H1 (cell line): ENCODE measurements at regions not wholly inside any gene's neighbourhood (a gene's known extent, or its start where the extent isn't known, plus 50 kb on each side); places are given as distances from the start of the nearest gene placed in this dataset.

ENCODE experiments used
- CTCF ChIA-PET: fragments of 300-600 bp; sonication (Branson Sonifier 250); formaldehyde crosslinking; loops from one replicate; lab custom pipeline; 2021; ENCODE audit not compliant: partially characterized antibody; lab: Charles Lee
- POLR2A ChIA-PET: fragments of 300-600 bp; sonication (Branson Sonifier 250); formaldehyde crosslinking; loops from one replicate; lab custom pipeline; 2021; ENCODE audit warnings: inconsistent platforms; ENCODE audit not compliant: partially characterized antibody; lab: Charles Lee
- DNase-seq, 2 experiments: peaks; one replicate each; pipeline versions ENCODE4 v3.0.0 to v3.0.0-alpha.2; 2010 to 2022; ENCODE audit warnings: low spot score in 2 of 2, low read depth in 1 of 2, mixed read lengths in 1 of 2
- FAIRE-seq: peaks from 2 replicates; lab custom pipeline; 2011; peaks lifted over from hg19 to GRCh38; lab: Jason Lieb, UNC
- H2AFZ ChIP-seq: 2 replicates; pipeline ENCODE4 v1.8.1; 2012; ENCODE audit warnings: low read length, inconsistent platforms
- H2AK5ac ChIP-seq: 2 replicates; pipeline ENCODE4 v1.6.1; 2013; ENCODE audit warnings: low read depth, low read length
- H2BK120ac ChIP-seq: replicated peaks from 2 replicates; pipeline ENCODE3; 2013; ENCODE audit warnings: low read depth, low read length, inconsistent platforms
- H2BK12ac ChIP-seq: 2 replicates; pipeline ENCODE4 v1.6.1; 2013; ENCODE audit warnings: low read depth, low read length
- H2BK15ac ChIP-seq: 2 replicates; pipeline ENCODE4 v1.6.1; 2013; ENCODE audit warnings: low read length
- H2BK20ac ChIP-seq: 2 replicates; pipeline ENCODE4 v1.6.1; 2013; ENCODE audit warnings: low read length
- H2BK5ac ChIP-seq: 2 replicates; pipeline ENCODE4 v1.6.1; 2013; ENCODE audit warnings: low read depth, low read length
- H3K14ac ChIP-seq: 2 replicates; pipeline ENCODE4 v1.6.1; 2013; ENCODE audit warnings: inconsistent platforms; ENCODE audit not compliant: insufficient read length
- H3K18ac ChIP-seq: 2 replicates; pipeline ENCODE4 v1.6.1; 2013; ENCODE audit warnings: low read length; ENCODE audit errors: extremely low read depth
- H3K23ac ChIP-seq: 2 replicates; pipeline ENCODE4 v1.6.1; 2013; ENCODE audit warnings: inconsistent platforms; ENCODE audit not compliant: insufficient read length
- H3K23me2 ChIP-seq: 2 replicates; pipeline ENCODE4 v1.6.1; 2013; ENCODE audit warnings: low read depth, low read length
- H3K27ac ChIP-seq: 2 replicates; pipeline ENCODE4 v1.6.1; 2011; ENCODE audit warnings: low read depth, low read length, inconsistent platforms
- H3K27me3 ChIP-seq, 4 experiments: replicated peaks in 1 of 4; 1 replicate in 1 of 4; 2 replicates in 3 of 4; pipeline versions ENCODE4 v1.6.1 to v1.8.1; 2011 to 2013; ENCODE audit warnings: low read length in 3 of 4, mild to moderate bottlenecking in 3 of 4, inconsistent platforms in 2 of 4, mixed read lengths in 2 of 4, moderate library complexity in 1 of 4; ENCODE audit not compliant: control insufficient read depth in 3 of 4, insufficient read depth in 3 of 4; ENCODE audit errors: extremely low read depth in 1 of 4
- H3K36me3 ChIP-seq, 4 experiments: 2 replicates each; pipeline versions ENCODE4 v1.6.1 to v1.8.1; 2011 to 2013; ENCODE audit warnings: mild to moderate bottlenecking in 4 of 4, low read length in 3 of 4, moderate library complexity in 2 of 4, control low read depth in 1 of 4, inconsistent platforms in 1 of 4; ENCODE audit not compliant: insufficient read depth in 4 of 4, control insufficient read depth in 2 of 4
- H3K4ac ChIP-seq: replicated peaks from 2 replicates; pipeline ENCODE3; 2013; ENCODE audit warnings: low read length, low read depth, mixed read lengths, inconsistent platforms; ENCODE audit not compliant: insufficient read length
- H3K4me1 ChIP-seq, 4 experiments: replicated peaks in 1 of 4; 1 replicate in 1 of 4; 2 replicates in 3 of 4; pipeline versions ENCODE4 v1.6.1 to v1.8.1; 2011 to 2013; ENCODE audit warnings: low read length in 3 of 4, inconsistent platforms in 2 of 4, mixed read lengths in 1 of 4; ENCODE audit not compliant: insufficient read depth in 4 of 4, control insufficient read depth in 3 of 4
- H3K4me2 ChIP-seq, 2 experiments: 2 replicates each; pipeline versions ENCODE4 v1.6.1 to v1.8.1; 2011 to 2013; ENCODE audit warnings: low read depth in 2 of 2, low read length in 2 of 2, control low read depth in 1 of 2, inconsistent platforms in 1 of 2, mild to moderate bottlenecking in 1 of 2; ENCODE audit not compliant: insufficient read depth in 1 of 2
- H3K4me3 ChIP-seq, 4 experiments: fragments of 200-600, 300-600 bp in 1 of 4; sonication (generic), shearing (Covaris generic), sonication (Bioruptor Twin) in 1 of 4; 2 replicates each; pipeline versions ENCODE4 v1.5.1 to v1.8.1; 2011 to 2016; ENCODE audit warnings: low read length in 4 of 4, low read depth in 3 of 4, control low read depth in 2 of 4, inconsistent platforms in 2 of 4, mild to moderate bottlenecking in 2 of 4, mixed read lengths in 1 of 4, moderate library complexity in 1 of 4; ENCODE audit not compliant: insufficient read depth in 2 of 4; ENCODE audit errors: extremely low read depth in 1 of 4
- H3K56ac ChIP-seq: replicated peaks from 2 replicates; pipeline ENCODE3; 2013; ENCODE audit warnings: low read depth, mild to moderate bottlenecking, mixed read lengths, low read length, inconsistent platforms; ENCODE audit not compliant: insufficient read length
- H3K79me1 ChIP-seq: 2 replicates; pipeline ENCODE4 v1.6.1; 2013; ENCODE audit warnings: low read depth, low read length, control low read depth
- H3K79me2 ChIP-seq, 2 experiments: 2 replicates each; pipeline versions ENCODE4 v1.6.1 to v1.8.1; 2012 to 2013; ENCODE audit warnings: low read length in 2 of 2, mild to moderate bottlenecking in 2 of 2, inconsistent platforms in 1 of 2; ENCODE audit not compliant: insufficient read depth in 2 of 2, control insufficient read depth in 1 of 2
- H3K9ac ChIP-seq, 4 experiments: replicated peaks in 1 of 4; 1 replicate in 1 of 4; 2 replicates in 3 of 4; pipeline versions ENCODE4 v1.6.1 to v1.8.1; 2011 to 2013; ENCODE audit warnings: low read depth in 3 of 4, low read length in 3 of 4, control low read depth in 2 of 4, mild to moderate bottlenecking in 2 of 4, moderate library complexity in 2 of 4, inconsistent platforms in 1 of 4; ENCODE audit errors: extremely low read depth in 1 of 4
- H3K9me3 ChIP-seq, 2 experiments: 2 replicates each; pipeline versions ENCODE4 v1.6.1 to v1.8.1; 2012 to 2013; ENCODE audit warnings: mild to moderate bottlenecking in 2 of 2, moderate library complexity in 2 of 2, control low read depth in 1 of 2, inconsistent platforms in 1 of 2, low read depth in 1 of 2, low read length in 1 of 2, mixed read lengths in 1 of 2; ENCODE audit not compliant: insufficient read depth in 2 of 2
- H4K20me1 ChIP-seq, 2 experiments: replicated peaks in 1 of 2; 2 replicates each; pipeline versions ENCODE3 to v1.8.1; 2011 to 2013; ENCODE audit warnings: inconsistent platforms in 2 of 2, low read length in 2 of 2, mild to moderate bottlenecking in 1 of 2; ENCODE audit not compliant: insufficient read depth in 2 of 2, control insufficient read depth in 1 of 2
- H4K5ac ChIP-seq: 2 replicates; pipeline ENCODE4 v1.6.1; 2013; ENCODE audit warnings: low read length, low read depth, mixed read lengths, inconsistent platforms; ENCODE audit not compliant: insufficient read length
- H4K8ac ChIP-seq: 2 replicates; pipeline ENCODE4 v1.8.0; 2013; ENCODE audit warnings: mild to moderate bottlenecking, moderate library complexity, low read length, inconsistent platforms; ENCODE audit not compliant: insufficient read depth; ENCODE audit errors: extremely low read depth
- H4K91ac ChIP-seq: replicated peaks from 2 replicates; pipeline ENCODE3; 2013; ENCODE audit warnings: low read length, mixed read lengths, inconsistent platforms; ENCODE audit not compliant: insufficient read length
- BRCA1 ChIP-seq: IDR thresholded peaks from 2 replicates; pipeline ENCODE4 v1.6.1; 2012; ENCODE audit warnings: low read depth, low read length, improper control_type of control experiment
- CBX8 ChIP-seq: fragments of 300-800, 300-1000 bp; sonication (generic); IDR thresholded peaks from 2 replicates; pipeline ENCODE4 v1.7.1; 2016; ENCODE audit warnings: low read depth, low read length, borderline replicate concordance
- CEBPB ChIP-seq: IDR thresholded peaks from 2 replicates; pipeline ENCODE4 v1.6.1; 2012; ENCODE audit warnings: low read depth, low read length
- CHD1 ChIP-seq: IDR thresholded peaks from 2 replicates; pipeline ENCODE4 v1.6.1; 2012; ENCODE audit warnings: low read depth, low read length, improper control_type of control experiment
- CREB1 ChIP-seq: IDR thresholded peaks from 2 replicates; pipeline ENCODE4 v1.6.1; 2012; ENCODE audit warnings: inconsistent platforms
- CTBP2 ChIP-seq: IDR thresholded peaks from 2 replicates; pipeline ENCODE4 v1.7.0; 2011; ENCODE audit warnings: borderline replicate concordance, mild to moderate bottlenecking, moderate library complexity, mixed read lengths, low read length; ENCODE audit not compliant: insufficient read depth, insufficient read length
- EZH2 ChIP-seq: fragments of 200-600 bp; sonication (generic); IDR thresholded peaks from 2 replicates; pipeline ENCODE4 v1.7.1; 2012; ENCODE audit warnings: low read depth, mild to moderate bottlenecking, moderate library complexity, low read length, inconsistent platforms; ENCODE audit not compliant: severe bottlenecking
- JUND ChIP-seq: IDR thresholded peaks from 2 replicates; pipeline ENCODE4 v1.6.1; 2011; ENCODE audit warnings: mild to moderate bottlenecking, improper control_type of control experiment, low read length
- KDM4A ChIP-seq: IDR thresholded peaks from one replicate; pipeline ENCODE4 v1.7.1; 2012; ENCODE audit warnings: low read depth, mild to moderate bottlenecking, moderate library complexity, low read length, inconsistent platforms; ENCODE audit not compliant: severe bottlenecking
- POLR2A ChIP-seq, 2 experiments: IDR thresholded peaks; 1 replicate in 1 of 2; 2 replicates in 1 of 2; pipeline ENCODE4 v1.6.1; 2011; ENCODE audit warnings: low read depth in 2 of 2, low read length in 2 of 2, mild to moderate bottlenecking in 2 of 2; ENCODE audit errors: control extremely low read depth in 1 of 2
- RAD21 ChIP-seq, 2 experiments: IDR thresholded peaks in 1 of 2; conservative IDR thresholded peaks in 1 of 2; 2 replicates each; pipeline ENCODE4 v1.6.1; 2011; ENCODE audit warnings: low read depth in 2 of 2, low read length in 2 of 2, improper control_type of control experiment in 1 of 2, inconsistent platforms in 1 of 2, mild to moderate bottlenecking in 1 of 2, moderate library complexity in 1 of 2
- RBBP5 ChIP-seq: IDR thresholded peaks from 2 replicates; pipeline ENCODE4 v1.7.1; 2012; ENCODE audit warnings: low read depth, mild to moderate bottlenecking, inconsistent platforms, low read length, moderate library complexity, borderline replicate concordance
- RXRA ChIP-seq: IDR thresholded peaks from 2 replicates; pipeline ENCODE4 v1.6.1; 2011; ENCODE audit warnings: low read depth, mild to moderate bottlenecking, low read length, moderate library complexity; ENCODE audit not compliant: insufficient read depth
- ZNF274 ChIP-seq: IDR thresholded peaks from 2 replicates; pipeline ENCODE4 v1.7.0; 2012; ENCODE audit warnings: low read length, borderline replicate concordance; ENCODE audit errors: extremely low read depth
- WGBS, 2 experiments: shearing (Covaris generic) in 1 of 2; methylation state at CpG; one replicate each; pipeline versions ENCODE4 v1.1.6 to v1.1.7; 2013 to 2015; ENCODE audit warnings: low lambda C conversion rate in 2 of 2, mixed read lengths in 2 of 2, inconsistent platforms in 1 of 2, low coverage in 1 of 2, missing lambda C conversion rate in 1 of 2; ENCODE audit not compliant: insufficient replicate concordance in 2 of 2, insufficient coverage in 1 of 2, insufficient read length in 1 of 2; ENCODE audit errors: extremely low coverage in 1 of 2, missing lambda C conversion rate in 1 of 2; 5-methylcytosine and 5-hydroxymethylcytosine counted together

DNA sequence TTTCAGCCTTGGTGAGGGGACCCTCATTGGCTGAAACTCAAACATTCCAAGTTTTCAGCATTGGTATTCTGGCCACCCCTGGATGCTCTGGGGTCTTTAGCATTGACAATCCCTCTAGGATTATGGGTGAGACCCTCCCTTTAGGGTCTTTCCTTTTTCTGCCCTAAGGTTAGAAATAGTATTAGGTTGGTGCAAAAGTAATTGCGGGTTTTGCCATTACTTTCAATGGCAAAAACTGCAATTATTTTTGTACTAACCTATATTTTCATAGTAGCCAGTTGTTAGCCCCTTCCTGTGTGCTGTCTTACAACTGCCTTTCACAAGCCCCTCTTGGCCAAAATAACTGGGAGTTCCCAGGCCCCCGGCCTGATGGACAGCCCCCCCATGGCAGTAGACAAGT lies 648.4 kb downstream of the PTPRU start:
- Histone ChIP-seq H3K79me1 (no peaks in the 10 kb centered on the region), H3K36me3 (no peaks in the 10 kb centered on the region), H3K4me3 (no peak overlapping the region), H3K56ac (no peak overlapping the region), H2BK5ac (no peak overlapping the region), H4K8ac (no peak overlapping the region), H2BK120ac (no peak overlapping the region), H3K27ac (no peak overlapping the region), H3K27me3 (no peaks in the 10 kb centered on the region), H3K18ac (no peak overlapping the region), H3K14ac (no peak overlapping the region), H2AK5ac (no peak overlapping the region), H3K23ac (no peak overlapping the region), H3K9ac (no peak overlapping the region), H2BK12ac (no peak overlapping the region), H4K20me1 (no peaks in the 10 kb centered on the region), H2BK15ac (no peak overlapping the region), H3K4me1 (peaks cover 0 to 2% (median 0%) of the 10 kb centered on the region in 4 experiments; a peak in 1 of 7 replicates), H2BK20ac (no peak overlapping the region), H3K9me3 (no peaks in the 10 kb centered on the region), H2AFZ (no peak overlapping the region), H3K23me2 (no peaks in the 10 kb centered on the region), H4K5ac (no peak overlapping the region), H3K4ac (no peak overlapping the region), H3K79me2 (no peaks in the 10 kb centered on the region), H3K4me2 (no peak overlapping the region), H4K91ac (no peak overlapping the region)
- POLR2A ChIA-PET = no interaction called here
- CTCF ChIA-PET = interaction anchor here (2.4 kb wide), 1 partner anchor 16 kb away, joined by 9 read pairs; no protein-coding TSS in a partner anchor
- no peak for DNase-seq
- TF ChIP-seq ZNF274 (no peak), POLR2A (IDR thresholded peaks at IDR 0.05; ENCODE audit: control extremely low read depth in 1 of 2, low read depth in 2 of 2, low read length in 2 of 2) (no peak), CREB1 (no peak), JUND (no peak), CHD1 (no peak), RBBP5 (no peak), CBX8 (no peak), BRCA1 (no peak), RXRA (no peak), KDM4A (no peak), CTBP2 (no peak), RAD21 (IDR thresholded peaks at IDR 0.05 in 1 of 2, conservative IDR thresholded peaks at IDR 0.05 in 1 of 2; ENCODE audit: low read depth in 2 of 2, low read length in 2 of 2) (no peak), EZH2 (no peak), CEBPB (no peak)
- no peak for FAIRE-seq
- 81% methylated on average over 2 of the region's 2 CpGs; no CpG with 5 or more reads in 1 of the 2 experiments for WGBS, 2 experiments
